ENCODE measurements at regions not wholly inside any gene's neighbourhood (a gene's known extent, or its start where the extent isn't known, plus 50 kb on each side); places are given as distances from the start of the nearest gene placed in this dataset.
"Not testable (repeated sequence)": the region's sequence is repeated elsewhere in the genome, so short reads cannot be mapped to it uniquely, and the experiment has no call there.

- H3K4me1 ChIP-seq (ENCODE audit: insufficient read depth, low read length); H3K36me3 ChIP-seq (ENCODE audit: insufficient read depth, low read length); H3K4me3 ChIP-seq (ENCODE audit: low read length): not testable (repeated sequence)
Measured at GRCh38 chr10:76815505-76815904, 822.1 kb downstream of the KCNMA1 start.

GRCh38 chr10:76811430-76811829 is 826.2 kb downstream of the KCNMA1 start:
- H3K36me3 ChIP-seq (ENCODE audit: insufficient read depth, low read length) = no peaks in the 10 kb centered on the region
- H2AFZ ChIP-seq (ENCODE audit: low read depth, low read length) = no peak overlapping the region
- no peak overlapping the region for H3K4me3 ChIP-seq (ENCODE audit: low read length)
- H3K27me3 ChIP-seq (ENCODE audit: insufficient read depth, low read length) = no peaks in the 10 kb centered on the region
- no peaks in the 10 kb centered on the region for H3K4me1 ChIP-seq (ENCODE audit: insufficient read depth, low read length)
- no peaks in the 10 kb centered on the region for H3K9me3 ChIP-seq (ENCODE audit: low read length)

More at GRCh38 chr10:76815505-76815904, 822.1 kb downstream of the KCNMA1 start:
- not testable (repeated sequence) for H3K9me3 ChIP-seq (ENCODE audit: low read length); H3K27me3 ChIP-seq (ENCODE audit: insufficient read depth, low read length); H2AFZ ChIP-seq (ENCODE audit: low read depth, low read length)

GRCh38 chr10:76788452-76788811 is 849.2 kb downstream of the KCNMA1 start:
- H3K4me1 ChIP-seq (ENCODE audit: insufficient read depth, low read length) = no peaks in the 10 kb centered on the region
- no peak overlapping the region for H3K4me3 ChIP-seq (ENCODE audit: low read length)
- no peak overlapping the region for H2AFZ ChIP-seq (ENCODE audit: low read depth, low read length)
- no peaks in the 10 kb centered on the region for H3K27me3 ChIP-seq (ENCODE audit: insufficient read depth, low read length)
- no peaks in the 10 kb centered on the region for H3K9me3 ChIP-seq (ENCODE audit: low read length)
- no peaks in the 10 kb centered on the region for H3K36me3 ChIP-seq (ENCODE audit: insufficient read depth, low read length)

GRCh38 chr10:76787746-76788451 is 849.7 kb downstream of the KCNMA1 start:
- H3K36me3 ChIP-seq (ENCODE audit: insufficient read depth, low read length) = no peaks in the 10 kb centered on the region
- no peaks in the 10 kb centered on the region for H3K27me3 ChIP-seq (ENCODE audit: insufficient read depth, low read length)
- H3K9me3 ChIP-seq (ENCODE audit: low read length) = no peaks in the 10 kb centered on the region
- no peak overlapping the region for H2AFZ ChIP-seq (ENCODE audit: low read depth, low read length)
- no peak overlapping the region for H3K4me3 ChIP-seq (ENCODE audit: low read length)
- H3K4me1 ChIP-seq (ENCODE audit: insufficient read depth, low read length) = no peaks in the 10 kb centered on the region

GRCh38 chr10:76786504-76787072 is 851.0 kb downstream of the KCNMA1 start:
- Histone ChIP-seq H2AFZ (ENCODE audit: low read depth, low read length) (no peak overlapping the region), H3K4me3 (ENCODE audit: low read length) (no peak overlapping the region), H3K4me1 (ENCODE audit: insufficient read depth, low read length) (no peaks in the 10 kb centered on the region), H3K9me3 (ENCODE audit: low read length) (no peaks in the 10 kb centered on the region), H3K36me3 (ENCODE audit: insufficient read depth, low read length) (no peaks in the 10 kb centered on the region), H3K27me3 (ENCODE audit: insufficient read depth, low read length) (no peaks in the 10 kb centered on the region)

GRCh38 chr10:76784076-76784475 is 853.5 kb downstream of the KCNMA1 start:
- no peaks in the 10 kb centered on the region for H3K9me3 ChIP-seq (ENCODE audit: low read length)
- H2AFZ ChIP-seq (ENCODE audit: low read depth, low read length) = no peak overlapping the region
- H3K4me3 ChIP-seq (ENCODE audit: low read length) = no peak overlapping the region
- peaks cover 12% of the 10 kb centered on the region for H3K4me1 ChIP-seq (ENCODE audit: insufficient read depth, low read length)
- H3K36me3 ChIP-seq (ENCODE audit: insufficient read depth, low read length) = no peaks in the 10 kb centered on the region
- H3K27me3 ChIP-seq (ENCODE audit: insufficient read depth, low read length) = no peaks in the 10 kb centered on the region

GRCh38 chr10:76779796-76780301 is 857.8 kb downstream of the KCNMA1 start:
- Histone ChIP-seq H3K27me3 (ENCODE audit: insufficient read depth, low read length) (no peaks in the 10 kb centered on the region), H3K36me3 (ENCODE audit: insufficient read depth, low read length) (no peaks in the 10 kb centered on the region), H2AFZ (ENCODE audit: low read depth, low read length) (peak overlapping the region; percentile 41), H3K4me1 (ENCODE audit: insufficient read depth, low read length) (peaks cover 16% of the 10 kb centered on the region), H3K4me3 (ENCODE audit: low read length) (no peak overlapping the region), H3K9me3 (ENCODE audit: low read length) (no peaks in the 10 kb centered on the region)

- no peaks in the 10 kb centered on the region for H3K27me3 ChIP-seq (ENCODE audit: insufficient read depth, low read length)
- H3K4me3 ChIP-seq (ENCODE audit: low read length) = no peak overlapping the region
- H3K36me3 ChIP-seq (ENCODE audit: insufficient read depth, low read length) = no peaks in the 10 kb centered on the region
- H3K4me1 ChIP-seq (ENCODE audit: insufficient read depth, low read length) = peaks cover 16% of the 10 kb centered on the region
- H3K9me3 ChIP-seq (ENCODE audit: low read length) = no peaks in the 10 kb centered on the region
- H2AFZ ChIP-seq (ENCODE audit: low read depth, low read length) = peak overlapping the region; percentile 41
Measured at GRCh38 chr10:76778914-76779795, 858.5 kb downstream of the KCNMA1 start.

- Histone ChIP-seq H3K36me3 (ENCODE audit: insufficient read depth, low read length) (no peaks in the 10 kb centered on the region), H3K27me3 (ENCODE audit: insufficient read depth, low read length) (no peaks in the 10 kb centered on the region), H2AFZ (ENCODE audit: low read depth, low read length) (no peak overlapping the region), H3K4me3 (ENCODE audit: low read length) (no peak overlapping the region), H3K4me1 (ENCODE audit: insufficient read depth, low read length) (peaks cover 13% of the 10 kb centered on the region), H3K9me3 (ENCODE audit: low read length) (no peaks in the 10 kb centered on the region)
Measured at GRCh38 chr10:76774987-76775603, 862.5 kb downstream of the KCNMA1 start.

- Histone ChIP-seq H3K4me3 (ENCODE audit: low read length) (no peak overlapping the region), H3K9me3 (ENCODE audit: low read length) (no peaks in the 10 kb centered on the region), H2AFZ (ENCODE audit: low read depth, low read length) (no peak overlapping the region)
Measured at GRCh38 chr10:76769582-76769981, 868.0 kb downstream of the KCNMA1 start.

GRCh38 chr10:76769161-76769560 is 868.4 kb downstream of the KCNMA1 start:
- Histone ChIP-seq H3K36me3 (ENCODE audit: insufficient read depth, low read length) (no peaks in the 10 kb centered on the region), H3K9me3 (ENCODE audit: low read length) (no peaks in the 10 kb centered on the region), H2AFZ (ENCODE audit: low read depth, low read length) (no peak overlapping the region), H3K27me3 (ENCODE audit: insufficient read depth, low read length) (no peaks in the 10 kb centered on the region), H3K4me1 (ENCODE audit: insufficient read depth, low read length) (no peaks in the 10 kb centered on the region), H3K4me3 (ENCODE audit: low read length) (no peak overlapping the region)

More at GRCh38 chr10:76769582-76769981, 868.0 kb downstream of the KCNMA1 start:
- Histone ChIP-seq H3K4me1 (ENCODE audit: insufficient read depth, low read length) (no peaks in the 10 kb centered on the region), H3K36me3 (ENCODE audit: insufficient read depth, low read length) (no peaks in the 10 kb centered on the region), H3K27me3 (ENCODE audit: insufficient read depth, low read length) (no peaks in the 10 kb centered on the region)

GRCh38 chr10:76766682-76767081 is 870.9 kb downstream of the KCNMA1 start:
- Histone ChIP-seq H2AFZ (ENCODE audit: low read depth, low read length) (no peak overlapping the region), H3K4me1 (ENCODE audit: insufficient read depth, low read length) (no peaks in the 10 kb centered on the region), H3K36me3 (ENCODE audit: insufficient read depth, low read length) (no peaks in the 10 kb centered on the region), H3K9me3 (ENCODE audit: low read length) (no peaks in the 10 kb centered on the region), H3K27me3 (ENCODE audit: insufficient read depth, low read length) (no peaks in the 10 kb centered on the region), H3K4me3 (ENCODE audit: low read length) (no peak overlapping the region)

GRCh38 chr10:76764921-76765320 is 872.7 kb downstream of the KCNMA1 start:
- H3K9me3 ChIP-seq (ENCODE audit: low read length); H3K4me3 ChIP-seq (ENCODE audit: low read length); H3K36me3 ChIP-seq (ENCODE audit: insufficient read depth, low read length); H3K4me1 ChIP-seq (ENCODE audit: insufficient read depth, low read length); H3K27me3 ChIP-seq (ENCODE audit: insufficient read depth, low read length); H2AFZ ChIP-seq (ENCODE audit: low read depth, low read length): not testable (repeated sequence)
